ENCODE measurements at regions not wholly inside any gene's neighbourhood (a gene's known extent, or its start where the extent isn't known, plus 50 kb on each side); places are given as distances from the start of the nearest gene placed in this dataset.
"Not testable (repeated sequence)": the region's sequence is repeated elsewhere in the genome, so short reads cannot be mapped to it uniquely, and the experiment has no call there.

DNA sequence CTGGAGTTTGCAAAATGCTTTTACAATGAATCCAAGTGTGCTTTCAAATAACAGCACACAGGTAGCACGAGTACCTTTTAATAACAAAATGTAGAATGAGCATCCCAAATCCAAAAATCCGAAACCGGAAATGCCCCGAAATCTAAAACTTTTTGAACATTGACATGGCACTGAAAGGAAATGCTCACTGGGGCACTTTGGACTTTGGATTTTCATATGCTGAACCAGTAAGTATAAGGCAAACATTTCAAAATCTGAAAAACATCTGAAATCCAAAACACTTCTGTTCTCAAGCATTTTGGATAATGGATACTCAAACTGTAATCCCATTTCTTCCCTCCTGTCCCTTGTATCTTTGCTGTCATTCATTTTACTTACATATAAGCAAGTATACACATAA lies 50.1 kb downstream of the GCNT4 start:
- DNase-seq = no peak

DNA sequence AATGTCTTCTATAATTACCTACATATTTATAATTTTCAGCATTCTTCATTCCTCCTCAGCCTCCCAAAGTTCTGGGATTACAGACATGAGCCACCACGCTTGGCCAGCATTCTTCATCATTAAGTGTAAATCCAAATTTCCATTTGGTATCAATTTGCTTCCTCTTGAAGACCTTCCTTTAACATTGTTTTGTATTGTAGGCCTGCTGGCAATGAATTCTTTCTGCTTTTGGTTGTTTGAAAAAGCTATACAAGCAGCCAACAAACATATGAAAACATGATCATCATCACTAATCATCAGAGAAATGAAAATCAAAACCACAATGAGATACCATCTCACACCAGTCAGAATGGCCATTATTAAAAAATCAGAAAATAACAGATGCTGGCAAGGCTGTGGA lies 56.4 kb downstream of the GCNT4 start:
- no peak for DNase-seq

DNA sequence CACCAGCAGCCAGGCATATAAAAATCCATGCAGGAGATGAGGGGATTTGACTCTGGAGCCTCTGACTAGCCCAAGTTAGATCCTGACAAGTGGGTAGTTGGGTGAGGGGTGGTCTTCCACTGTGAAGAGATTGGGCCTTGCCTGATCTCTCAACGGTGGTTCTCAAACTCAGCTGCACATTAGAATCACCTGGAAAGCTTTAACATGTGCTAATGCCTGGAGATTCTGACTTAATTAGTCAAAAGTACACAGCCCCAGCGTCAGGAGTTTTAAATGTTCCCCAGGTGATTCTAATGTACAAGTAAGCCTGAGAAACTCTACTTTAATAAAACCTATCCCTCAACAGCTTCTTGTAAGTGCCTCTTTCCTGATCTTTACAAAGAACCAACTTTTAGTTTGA lies 57.5 kb downstream of the GCNT4 start:
- DNase-seq = no peak

DNA sequence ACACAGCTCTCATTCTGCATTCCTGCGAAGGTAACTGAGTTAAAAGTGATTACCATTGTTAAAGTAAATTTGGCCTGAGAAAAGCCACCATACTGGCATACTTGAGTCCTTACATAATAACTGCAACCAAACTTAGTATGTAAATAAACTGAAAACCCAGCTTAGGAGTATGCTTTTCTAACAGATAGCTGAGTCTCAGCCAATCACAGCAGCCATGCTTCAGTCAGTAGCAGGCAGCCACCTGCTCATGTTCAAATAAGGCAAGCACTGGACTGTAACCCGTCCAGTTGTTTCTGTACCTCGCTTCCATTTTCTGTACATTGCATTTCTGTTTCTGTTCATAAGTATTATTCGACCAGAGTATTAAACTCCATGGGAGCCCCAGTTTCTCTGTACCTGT lies 58.6 kb downstream of the GCNT4 start:
- no peak for DNase-seq

DNA sequence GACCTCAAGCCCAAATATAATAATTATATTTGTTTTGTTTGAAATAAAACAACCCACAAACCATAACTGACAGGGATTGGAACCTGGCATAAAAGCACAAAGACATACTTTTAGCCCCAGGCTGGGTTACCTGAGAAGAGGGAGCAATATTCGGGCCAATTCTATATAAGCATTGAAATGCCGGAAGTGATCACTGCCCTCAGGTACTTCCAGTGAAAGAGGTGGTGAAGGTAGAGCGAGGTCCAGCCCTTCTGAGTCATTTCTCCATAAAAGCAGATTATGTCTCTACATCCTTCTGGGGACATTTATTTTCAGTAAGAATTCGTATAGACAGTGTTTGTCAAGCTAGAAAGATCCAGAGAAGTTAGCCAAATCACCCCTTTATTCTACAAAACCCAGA lies 59.6 kb downstream of the GCNT4 start:
- DNase-seq = no peak

DNA sequence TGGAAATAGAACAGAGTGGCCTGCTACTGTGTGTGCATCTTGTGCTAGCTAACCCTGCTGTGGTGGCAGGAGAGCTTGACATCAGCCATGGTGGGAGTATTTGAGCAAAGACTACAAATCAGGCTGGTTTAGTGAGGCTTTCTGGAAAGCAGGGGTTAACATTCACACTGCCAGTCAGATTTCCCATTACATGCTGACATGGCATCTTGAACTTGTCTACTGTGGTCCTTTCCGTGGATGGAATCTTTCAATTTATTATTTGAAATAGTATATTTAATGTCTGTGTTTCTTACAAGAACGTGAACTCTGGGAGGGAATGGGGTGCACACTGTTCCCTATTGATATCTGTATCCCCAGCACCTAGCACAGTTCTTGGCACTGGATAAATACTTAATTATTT lies 60.8 kb downstream of the GCNT4 start:
- DNase-seq = no peak

DNA sequence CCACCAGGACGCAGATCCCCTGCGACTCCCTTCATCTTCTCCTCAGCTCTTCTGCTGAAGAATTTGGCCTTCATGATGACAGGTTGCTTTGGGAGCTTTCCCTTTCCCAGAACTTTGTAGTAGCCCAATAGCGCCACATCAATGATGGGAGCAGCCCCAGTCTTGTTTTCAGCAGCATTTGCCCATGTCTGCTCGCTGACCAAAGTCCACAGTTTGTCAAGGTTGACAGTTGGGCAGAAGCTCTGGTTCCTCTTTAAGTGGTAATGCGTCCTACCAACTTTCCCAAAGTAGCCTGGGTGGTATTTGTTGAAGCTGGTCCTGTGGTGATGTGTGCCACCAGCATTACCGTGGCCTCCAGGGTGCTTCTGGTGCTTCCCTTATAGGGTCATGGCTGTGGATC lies 62.2 kb downstream of the GCNT4 start:
- no peak for DNase-seq

DNA sequence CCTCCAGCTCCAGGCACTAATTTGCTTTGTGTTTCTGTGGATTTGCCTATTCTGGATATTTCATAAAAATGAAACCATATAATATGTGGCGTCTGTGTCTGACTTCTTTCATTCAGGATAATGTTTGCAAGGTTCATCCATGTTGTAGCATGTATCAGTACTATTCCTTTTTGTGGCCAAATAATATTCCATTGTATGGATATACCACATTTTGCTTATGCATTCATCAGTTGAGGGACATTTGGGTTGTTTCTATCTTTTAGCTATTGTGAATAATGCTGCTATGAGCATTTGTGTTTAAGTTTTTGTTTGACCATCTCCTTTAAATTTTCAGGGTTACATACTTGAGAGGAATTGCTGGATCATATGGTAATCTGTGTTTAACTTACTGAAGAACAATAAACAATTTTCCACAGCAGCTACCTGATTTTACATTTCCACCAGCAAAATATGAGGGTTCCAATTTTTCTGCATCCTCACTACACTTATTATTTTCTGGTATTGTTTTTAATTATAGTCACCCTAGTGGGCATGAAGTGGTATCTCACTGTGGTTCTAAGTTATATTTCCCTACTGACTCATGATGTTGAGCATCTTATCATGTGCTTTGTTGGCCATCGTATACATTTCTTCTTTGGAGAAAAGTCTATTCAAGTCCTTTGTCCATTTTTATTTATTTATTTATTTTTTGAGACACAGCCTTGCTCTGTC lies 63.9 kb downstream of the GCNT4 start:
- DNase-seq = no peak

DNA sequence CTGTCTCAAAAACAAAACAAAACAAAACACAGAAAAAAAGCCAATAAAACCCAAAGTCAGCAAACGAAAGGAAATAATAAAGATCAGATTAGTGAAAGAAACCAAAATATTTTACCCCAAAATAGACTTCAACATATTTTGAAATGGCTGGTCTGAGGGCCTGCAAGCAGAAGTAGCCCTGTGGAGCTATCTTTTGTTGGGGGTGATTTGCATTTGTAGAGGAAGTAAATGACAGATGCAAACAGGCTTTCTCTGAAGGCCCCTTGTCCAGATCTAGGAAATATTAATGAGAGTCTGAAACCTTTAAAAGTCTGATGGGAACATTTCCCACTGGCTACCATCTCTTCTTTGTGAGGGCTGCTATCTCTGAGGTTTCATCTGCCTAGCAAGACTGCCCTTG lies 74.0 kb downstream of the GCNT4 start:
- DNase-seq = no peak

DNA sequence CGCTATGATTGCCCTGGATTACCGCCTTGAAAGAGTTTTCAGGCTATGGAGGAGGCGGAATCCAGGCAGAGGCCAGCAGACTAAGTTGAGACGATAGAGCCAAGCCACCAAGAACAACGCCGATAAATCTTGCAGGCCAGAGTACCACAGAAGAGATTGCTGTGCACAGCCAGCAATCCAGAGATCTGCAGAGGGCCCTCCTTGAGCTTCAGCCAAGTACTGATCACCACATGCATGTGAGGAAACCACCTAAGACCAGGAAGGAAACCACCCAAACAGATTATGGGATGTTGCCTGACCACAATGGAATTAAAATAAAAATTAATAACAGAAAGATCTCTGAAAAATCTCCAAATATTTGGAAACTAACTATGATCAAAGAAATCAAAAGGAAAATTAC lies 74.9 kb downstream of the GCNT4 start:
- DNase-seq = no peak

DNA sequence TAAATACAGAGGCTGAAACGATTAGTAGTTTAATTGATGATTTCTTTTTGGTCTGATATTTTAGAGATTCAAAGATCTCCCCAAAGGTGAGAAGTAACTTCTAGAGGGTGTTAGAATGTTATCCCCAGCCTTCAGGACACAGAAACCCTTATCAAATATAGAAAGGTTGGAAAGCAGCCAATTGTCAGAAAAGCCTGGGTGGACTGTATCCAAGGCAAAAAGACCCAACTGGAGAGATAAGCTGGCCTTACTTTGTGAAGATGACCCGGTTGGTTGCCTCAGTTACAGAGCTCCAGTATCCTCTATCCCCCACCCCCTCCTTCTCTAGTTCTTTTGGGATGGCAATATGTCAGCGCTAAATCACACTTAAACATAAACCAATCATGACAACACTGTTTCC lies 75.7 kb downstream of the GCNT4 start:
- DNase-seq = no peak

DNA sequence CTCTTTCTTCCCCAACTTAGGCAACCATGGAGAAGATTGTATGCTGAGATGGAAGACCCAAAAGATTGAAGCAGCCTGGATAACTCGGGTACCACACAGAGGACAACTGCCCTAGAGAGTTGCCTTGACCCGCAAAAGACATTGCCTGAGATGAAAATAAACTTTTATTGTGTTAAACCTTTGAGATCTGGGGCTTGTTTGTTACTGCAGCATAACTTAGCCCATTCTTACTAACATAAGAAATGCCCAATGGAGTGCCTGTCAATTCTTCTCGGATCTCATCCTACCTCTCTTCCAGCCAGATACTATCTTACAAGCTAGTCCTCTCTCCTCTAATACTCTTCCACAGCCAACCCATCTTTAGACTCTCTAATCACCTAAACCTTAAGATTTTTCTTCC lies 76.8 kb downstream of the GCNT4 start:
- DNase-seq = no peak

DNA sequence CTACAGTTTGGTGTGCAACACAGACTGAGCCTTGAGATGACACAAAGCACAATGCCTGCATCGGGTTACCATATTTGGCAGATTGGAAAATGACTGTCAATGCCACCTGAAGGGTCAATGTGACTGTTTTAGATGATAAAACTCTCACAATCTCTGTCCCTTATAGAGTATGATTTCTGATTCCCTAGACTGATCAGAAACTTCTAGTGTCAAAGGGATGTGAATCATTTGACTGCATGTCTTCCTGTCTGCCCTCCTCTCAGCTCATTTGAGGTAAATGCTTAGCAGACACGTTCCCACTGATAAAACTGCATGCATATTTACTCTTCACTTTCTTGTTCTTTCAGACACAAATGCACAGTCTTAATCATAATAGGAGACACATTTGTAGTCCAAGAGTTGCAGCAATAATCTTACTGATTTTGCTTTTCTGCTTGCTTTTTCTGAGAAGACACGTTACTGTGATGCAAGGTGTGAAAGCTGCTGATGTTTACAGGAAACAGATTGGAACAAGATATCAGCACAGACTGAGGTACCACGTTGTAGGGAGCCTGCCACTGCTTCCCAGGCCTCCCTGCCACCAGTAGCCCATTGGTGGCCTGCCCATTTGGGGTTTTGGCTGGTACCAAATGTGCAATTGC lies 77.8 kb downstream of the GCNT4 start:
- DNase-seq = no peak

DNA sequence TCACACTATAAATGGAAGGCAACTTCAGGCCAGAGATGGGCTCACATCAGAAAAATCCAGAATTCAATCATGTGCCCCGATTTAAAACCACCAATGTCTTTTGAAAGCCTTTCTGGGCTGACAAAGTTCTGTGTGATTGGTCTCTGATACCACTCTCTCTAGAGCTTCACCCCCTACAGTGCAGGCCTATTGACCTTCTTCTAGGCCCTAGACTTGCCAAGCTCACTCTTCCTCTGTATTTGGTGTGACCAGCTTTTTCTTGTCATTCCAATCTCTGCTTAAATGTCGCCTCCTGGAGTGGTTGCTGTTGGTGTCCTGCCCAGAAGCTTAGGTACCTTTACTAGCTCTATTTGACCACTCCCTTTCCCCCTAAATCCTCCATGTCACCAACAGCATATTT lies 78.7 kb downstream of the GCNT4 start:
- no peak for DNase-seq

DNA sequence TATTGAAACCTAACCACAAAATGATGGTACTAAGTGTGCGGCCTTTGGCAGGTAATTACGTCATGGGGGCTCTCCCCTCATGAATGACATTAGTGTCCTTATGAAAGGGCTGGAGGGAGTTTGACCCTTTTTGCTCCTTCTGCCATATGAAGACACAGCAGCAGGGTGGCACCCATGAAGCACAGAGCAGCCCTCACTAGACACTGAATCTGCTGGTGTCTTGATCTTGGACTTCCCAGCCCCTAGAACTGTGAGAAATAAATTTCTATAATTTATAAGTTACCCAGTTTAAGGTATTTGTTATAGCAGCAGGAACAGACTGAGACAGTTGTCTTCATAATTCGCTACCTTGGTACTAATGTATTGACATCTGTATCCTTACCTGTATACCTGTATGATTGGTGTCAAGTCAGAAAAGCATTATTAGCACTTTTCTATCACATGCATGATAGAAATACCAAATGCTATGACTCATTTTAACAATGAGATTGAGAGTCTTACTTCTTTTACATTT lies 80.4 kb downstream of the GCNT4 start:
- DNase-seq = no peak

DNA sequence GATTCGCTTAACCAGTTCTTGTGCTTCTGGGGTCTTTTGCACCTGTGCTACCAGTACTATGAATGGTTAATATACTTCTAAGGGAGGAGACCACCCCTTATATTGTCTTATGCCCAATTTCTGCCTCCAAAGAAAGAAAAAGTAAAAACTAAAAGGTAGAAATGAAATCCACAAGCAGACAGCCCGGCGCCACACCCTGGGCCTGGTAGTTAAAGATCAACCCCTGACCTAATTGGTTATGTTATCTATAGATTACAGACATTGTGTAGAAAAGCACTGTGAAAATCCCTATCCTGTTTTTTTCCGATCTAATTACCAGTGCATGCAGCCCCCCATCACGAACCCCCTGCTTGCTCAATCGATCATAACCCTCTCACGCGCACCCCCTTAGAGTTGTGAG lies 81.5 kb downstream of the GCNT4 start:
- DNase-seq = not testable (repeated sequence)

DNA sequence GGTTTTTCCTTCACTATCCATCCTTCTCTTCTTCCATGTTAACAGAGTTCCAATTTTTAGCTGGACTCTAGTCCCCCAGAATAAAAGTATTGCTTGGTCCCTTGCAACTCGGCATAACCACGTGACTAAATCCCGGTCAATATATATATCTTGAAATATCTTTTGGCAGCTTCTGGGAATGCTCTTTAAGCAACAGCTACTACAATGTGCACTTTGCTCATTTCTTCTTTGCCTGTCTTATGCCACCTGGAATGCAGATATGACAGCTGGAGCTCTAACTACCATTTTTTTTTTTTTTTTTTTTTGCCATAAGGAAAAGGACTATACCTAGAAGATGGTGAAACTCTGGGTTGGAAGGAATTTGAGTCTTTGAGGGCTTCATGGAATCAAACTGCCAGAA lies 82.6 kb downstream of the GCNT4 start:
- DNase-seq = no peak

DNA sequence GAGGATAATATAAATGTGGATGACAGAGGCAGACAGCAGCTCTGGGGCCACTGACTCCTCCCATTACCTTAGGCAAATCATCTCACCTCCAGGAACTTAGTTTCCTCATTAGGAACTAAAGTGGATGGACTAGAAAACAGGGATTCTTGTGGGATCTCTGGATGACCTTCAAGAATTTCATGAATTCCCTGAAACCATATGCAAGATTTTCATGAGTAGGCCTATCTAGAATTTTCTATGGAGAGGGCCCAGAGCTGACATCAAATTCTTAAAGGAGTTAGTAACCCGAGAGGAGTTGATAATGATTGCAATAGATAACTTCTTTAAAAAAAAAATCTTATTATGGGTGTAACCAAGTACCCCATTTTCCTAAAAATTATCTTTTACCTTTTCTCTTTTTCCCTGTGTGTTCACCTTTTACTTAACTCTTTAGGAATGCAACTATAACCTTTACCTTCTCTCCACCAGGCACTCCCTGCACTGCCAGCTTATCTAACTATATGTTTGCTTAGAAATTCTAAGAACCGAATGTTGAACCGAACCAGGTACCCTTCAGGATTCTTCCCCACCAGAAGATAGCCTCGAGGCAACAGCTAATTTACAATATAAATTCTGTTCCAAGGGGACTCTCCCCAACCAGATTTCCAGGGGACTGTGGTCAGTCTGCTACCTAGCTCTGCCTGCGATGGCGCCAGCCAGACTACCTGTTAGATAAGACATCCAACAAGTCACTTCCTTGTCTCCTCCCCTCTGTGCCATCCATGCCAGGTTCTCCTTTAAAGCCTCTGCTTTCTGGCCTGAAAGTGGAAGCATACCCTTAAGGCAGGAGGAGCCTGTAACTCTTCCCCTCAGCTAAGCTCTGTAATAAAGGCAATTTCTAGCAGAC lies 86.0 kb downstream of the GCNT4 start:
- DNase-seq = no peak

DNA sequence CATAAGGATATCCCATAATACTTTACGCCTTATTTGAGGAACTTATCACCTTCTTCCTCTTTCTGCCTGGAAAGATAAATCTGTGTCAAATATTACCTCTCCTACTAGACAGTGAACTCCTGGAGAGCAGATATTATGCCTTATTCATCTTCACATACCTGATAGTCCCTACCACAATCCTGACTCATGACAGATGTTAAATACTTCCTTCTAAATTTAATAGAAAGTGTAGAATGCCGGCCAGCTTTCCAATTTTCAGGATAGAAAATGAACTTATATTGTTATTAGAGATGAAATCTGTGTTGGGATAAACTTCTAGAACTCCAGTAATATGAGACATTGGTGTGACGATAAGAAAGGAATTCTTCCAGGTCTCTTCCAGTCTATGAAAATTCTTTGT lies 89.0 kb downstream of the GCNT4 start:
- no peak for DNase-seq

DNA sequence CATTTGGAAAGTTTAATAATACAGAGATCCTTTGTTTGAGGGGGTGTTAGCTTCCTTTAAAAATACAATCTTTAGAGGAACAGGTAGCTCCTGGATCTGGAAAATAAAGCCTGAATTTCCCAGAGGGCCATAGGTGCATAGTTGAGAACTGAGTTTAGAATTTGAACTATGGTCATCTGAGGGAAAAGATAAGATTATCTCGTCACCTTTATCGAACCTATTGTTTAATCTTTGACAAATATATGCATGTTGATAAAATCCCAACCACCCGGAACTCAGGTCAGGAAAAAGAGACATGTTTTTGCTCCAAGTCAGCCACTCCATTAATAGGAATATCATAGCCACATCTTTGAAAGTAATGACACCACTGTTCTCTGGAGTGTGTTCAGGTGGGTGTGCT lies 91.7 kb upstream of the FAM169A start:
- DNase-seq = no peak

DNA sequence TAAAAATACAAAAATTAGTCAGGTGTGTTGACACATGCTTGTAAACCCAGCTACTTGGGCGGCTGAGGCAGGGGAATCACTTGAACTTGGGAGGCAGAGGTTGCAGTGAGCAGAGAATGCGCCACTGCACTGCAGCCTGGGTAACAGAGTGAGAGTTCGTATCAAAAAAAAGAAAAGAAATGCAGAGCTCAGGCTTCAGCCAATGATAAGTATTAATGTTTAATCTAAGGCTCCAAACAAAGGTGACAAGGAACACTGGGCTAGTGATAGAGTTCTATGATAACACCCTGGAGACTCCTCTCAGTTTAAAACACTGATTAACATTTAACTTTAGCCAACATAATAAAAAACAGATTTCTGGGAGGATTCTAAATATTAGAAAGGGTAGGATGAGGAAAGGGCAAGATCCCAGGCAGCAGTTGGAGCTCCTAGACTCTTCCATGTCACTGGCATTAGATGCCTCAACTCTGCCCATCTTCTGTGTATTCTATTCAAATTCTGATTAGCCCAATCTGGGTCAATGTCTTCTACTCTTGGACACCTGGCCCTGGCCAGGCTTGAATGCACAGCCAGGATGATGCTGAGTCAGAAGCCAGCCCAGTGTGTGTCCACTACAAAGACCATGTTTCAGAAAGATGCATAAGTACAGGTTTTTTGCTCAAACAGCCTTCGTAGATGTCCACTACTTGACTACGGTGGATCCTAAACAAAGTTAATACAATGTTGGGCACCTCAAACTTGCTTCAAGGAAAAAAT lies 91.0 kb upstream of the FAM169A start:
- DNase-seq = no peak

DNA sequence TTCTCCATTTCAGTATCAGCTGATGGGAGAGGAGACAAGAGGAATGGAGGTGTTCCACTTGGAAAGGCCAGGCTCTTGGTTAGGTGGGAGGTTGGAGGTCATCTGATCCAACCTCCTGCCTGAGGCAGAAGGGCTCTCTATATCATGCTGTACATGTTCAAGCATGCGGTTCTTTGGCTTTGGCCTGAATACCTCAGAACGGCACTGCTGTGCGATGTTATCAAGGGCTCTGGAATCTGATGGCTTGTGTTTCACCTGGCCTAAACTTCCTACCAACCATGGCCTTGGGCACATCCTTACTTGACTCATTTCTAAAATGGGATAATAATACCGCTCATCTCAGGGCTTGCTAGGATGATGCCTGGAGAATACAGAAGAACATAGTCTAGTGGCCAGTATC lies 90.1 kb upstream of the FAM169A start:
- DNase-seq = no peak

DNA sequence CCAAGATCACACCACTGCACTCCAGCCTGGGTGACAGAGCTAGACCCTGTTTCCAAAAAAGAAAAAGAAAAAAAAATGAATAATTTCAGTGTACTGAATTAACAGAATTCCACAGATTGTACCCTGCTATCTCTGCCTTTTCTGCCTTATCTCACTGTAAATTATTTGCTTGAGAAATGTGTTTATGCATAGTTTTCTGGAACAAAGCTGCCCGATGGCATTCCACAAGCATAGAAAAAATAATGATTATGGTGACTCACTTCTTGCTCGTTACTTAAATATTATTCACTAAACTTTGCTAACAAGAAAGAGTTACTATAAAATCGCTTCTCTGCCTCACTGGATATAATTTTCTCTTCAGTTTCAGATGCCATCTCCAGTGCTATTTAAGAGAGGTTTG lies 88.7 kb upstream of the FAM169A start:
- DNase-seq = no peak

Data from midbrain (tissue), 1 donor.